HG02623 (cell line): ENCODE measurements at regions not wholly inside any gene's neighbourhood (a gene's known extent, or its start where the extent isn't known, plus 50 kb on each side); places are given as distances from the start of the nearest gene placed in this dataset.
A peak's percentile ranks its signal among the peaks of the same experiment; 100 is the strongest.
"Not testable (repeated sequence)": the region's sequence is repeated elsewhere in the genome, so short reads cannot be mapped to it uniquely, and the experiment has no call there.

Experiments used
- ATAC-seq: cut with Tn5 transposase; IDR thresholded peaks from one replicate; pipeline ENCODE4 v1.9.1; 2021; ENCODE audit warnings: moderate library complexity; ENCODE audit not compliant: unreplicated experiment

DNA sequence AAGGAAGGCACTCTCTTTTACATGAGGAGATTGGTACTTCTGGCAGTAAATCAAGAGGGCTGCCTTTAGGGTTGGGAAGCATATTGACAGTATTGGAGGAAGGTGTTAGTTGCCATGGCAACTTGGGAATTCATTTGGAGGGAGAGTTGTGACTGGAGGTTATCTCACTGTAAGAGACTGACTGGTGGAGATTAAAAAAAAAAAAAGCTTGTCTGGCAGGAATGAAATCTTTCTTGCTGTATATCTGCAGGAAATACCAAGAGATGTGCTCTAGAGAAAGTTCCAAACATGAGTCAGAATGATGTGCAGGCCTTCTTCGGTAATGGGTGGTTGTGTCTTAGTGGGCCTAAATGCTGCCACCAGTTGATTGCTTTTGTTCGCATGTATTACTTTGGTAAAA lies 59.8 kb upstream of the FAM72C start:
- not testable (repeated sequence) for ATAC-seq

DNA sequence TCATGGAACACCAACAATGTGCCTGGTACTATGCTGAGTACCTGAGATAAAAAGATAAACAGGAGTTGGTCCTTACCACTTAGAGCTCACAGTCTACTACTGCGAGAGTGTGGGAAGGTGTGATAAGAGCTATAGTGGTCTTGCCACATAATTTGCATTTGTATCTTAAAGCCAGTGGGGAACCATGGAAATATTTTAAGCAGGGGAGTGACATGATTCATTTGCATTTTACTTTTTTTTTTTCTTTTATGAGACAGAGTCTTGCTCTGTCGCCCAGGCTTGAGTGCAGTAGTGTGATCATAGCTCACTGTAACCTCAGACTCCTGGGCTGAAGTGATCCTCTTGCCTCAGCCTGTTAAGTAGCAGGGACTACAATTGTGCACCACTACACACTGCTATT lies 54.2 kb upstream of the FAM72C start:
- ATAC-seq = peak; percentile 80

DNA sequence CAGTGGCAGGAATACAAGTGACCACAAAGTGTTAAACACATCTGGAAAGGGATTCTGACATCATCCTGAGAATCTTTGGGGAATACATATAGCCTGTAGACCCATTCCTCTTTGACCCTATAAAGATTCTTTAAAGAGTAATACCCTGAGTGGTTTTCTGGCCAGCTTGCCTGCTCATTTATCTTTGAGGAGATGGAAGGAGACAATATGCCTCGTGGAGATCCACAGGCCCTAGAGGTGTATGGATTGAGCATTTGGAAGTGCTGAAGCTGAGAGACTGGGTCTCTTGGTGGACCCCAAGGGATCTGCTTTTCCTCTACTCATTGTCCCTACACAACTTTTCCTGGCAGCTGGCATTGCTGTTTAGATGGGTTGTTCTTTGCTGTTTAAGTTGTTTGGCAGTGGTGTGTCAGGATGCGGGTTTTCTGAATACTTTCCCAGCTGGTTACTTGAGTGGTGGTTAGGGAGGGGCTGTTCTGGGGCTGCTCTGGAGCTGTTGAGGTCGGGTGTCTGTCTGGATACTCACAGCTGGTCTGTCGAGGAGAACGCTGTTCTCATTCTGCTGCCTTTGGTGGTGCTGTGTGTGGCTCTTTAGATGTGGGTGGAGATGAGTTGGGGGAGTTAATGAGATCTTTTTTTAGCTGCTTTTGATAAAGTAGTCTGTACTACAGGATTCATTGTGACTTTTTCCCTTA lies 50.1 kb upstream of the FAM72C start:
- ATAC-seq = not testable (repeated sequence)
